ENCODE measurements at regions not wholly inside any gene's neighbourhood (a gene's known extent, or its start where the extent isn't known, plus 50 kb on each side); places are given as distances from the start of the nearest gene placed in this dataset.

DNA sequence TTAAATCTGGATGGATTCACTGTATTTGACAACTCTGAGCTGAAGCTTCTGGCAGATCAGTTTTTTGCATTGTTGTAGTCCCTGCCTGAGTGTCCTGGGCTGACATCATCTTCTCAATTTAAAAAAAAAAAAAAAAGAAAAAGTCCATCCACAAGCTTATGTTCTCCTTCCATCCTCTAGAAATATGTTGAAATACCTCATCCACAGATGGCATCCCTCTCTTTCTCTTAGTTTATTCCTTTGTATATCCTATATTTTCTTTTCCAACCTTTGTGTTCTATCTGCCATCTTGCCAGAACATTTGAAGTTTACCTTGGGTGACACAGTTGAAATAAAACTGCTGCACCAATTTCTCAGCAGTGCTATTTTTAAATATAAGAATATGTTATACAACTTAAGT lies 184.4 kb upstream of the PKN2 start:
- no peak for TF ChIP-seq POLR2A (IDR thresholded peaks at IDR 0.05; ENCODE audit: low read length)
- TF ChIP-seq GATA1 (IDR thresholded peaks at IDR 0.05; ENCODE audit: low read depth, low read length), result no peak

Measured in erythroblast (primary cell).